Left ventricle myocardium inferior (tissue), 1 donor: ENCODE measurements at regions not wholly inside any gene's neighbourhood (a gene's known extent, or its start where the extent isn't known, plus 50 kb on each side); places are given as distances from the start of the nearest gene placed in this dataset.

Source experiments
- DNase-seq: peaks from one replicate; pipeline ENCODE4 v3.0.0-alpha.2; 2020
- H3K27ac ChIP-seq: fragments of 200-600 bp; replicated peaks from 2 replicates; pipeline ENCODE4 v1.8.0; 2021
- H3K27me3 ChIP-seq: fragments of 200-600 bp; 2 replicates; pipeline ENCODE4 v1.8.0; 2021; ENCODE audit warnings: low read depth
- H3K36me3 ChIP-seq: fragments of 200-600 bp; 2 replicates; pipeline ENCODE4 v1.8.0; 2021
- H3K4me1 ChIP-seq: fragments of 200-600 bp; 2 replicates; pipeline ENCODE4 v1.8.0; 2021
- H3K4me3 ChIP-seq: fragments of 200-600 bp; 2 replicates; pipeline ENCODE4 v1.8.0; 2021; ENCODE audit warnings: mild to moderate bottlenecking, moderate library complexity
- H3K9me3 ChIP-seq: fragments of 200-600 bp; replicated peaks from 2 replicates; pipeline ENCODE4 v1.8.0; 2021
- CTCF ChIP-seq: fragments of 200-600 bp; IDR thresholded peaks from 2 replicates; pipeline ENCODE4 v1.8.0; 2021; ENCODE audit warnings: antibody characterized with exemption, mild to moderate bottlenecking, borderline replicate concordance
- intact Hi-C: fragments of 100-400 bp; cut with micrococcal nuclease; formaldehyde crosslinking; loops from one replicate; pipeline ENCODE4 v1.11.0; 2022
- donor health status: DM: no; HTN: yes; CAD: no; lungs with severe emphysema.

GRCh38 chr4:101475246-101475645 lies 127.9 kb upstream of the PPP3CA start:
- Histone ChIP-seq H3K27ac (no peak overlapping the region), H3K4me1 (no peaks in the 10 kb centered on the region), H3K36me3 (no peaks in the 10 kb centered on the region), H3K27me3 (no peaks in the 10 kb centered on the region), H3K9me3 (no peaks in the 10 kb centered on the region), H3K4me3 (no peak overlapping the region)
- TF ChIP-seq CTCF = no peak
- intact Hi-C loops = no loop called here
- no peak for DNase-seq

- intact Hi-C loops = no loop called here
- no peaks in the 10 kb centered on the region for H3K4me1 ChIP-seq
- H3K27me3 ChIP-seq = no peaks in the 10 kb centered on the region
- H3K9me3 ChIP-seq = no peaks in the 10 kb centered on the region
- no peak overlapping the region for H3K4me3 ChIP-seq
- DNase-seq = no peak
- no peak for TF ChIP-seq CTCF
- H3K36me3 ChIP-seq = no peaks in the 10 kb centered on the region
- H3K27ac ChIP-seq = no peak overlapping the region
Observed at GRCh38 chr4:101471201-101471600, 123.9 kb upstream of the PPP3CA start.

GRCh38 chr4:101464596-101464995 lies 117.3 kb upstream of the PPP3CA start:
- no peak for DNase-seq
- H3K27me3 ChIP-seq = no peaks in the 10 kb centered on the region
- no peak overlapping the region for H3K27ac ChIP-seq
- H3K4me3 ChIP-seq = no peak overlapping the region
- no peaks in the 10 kb centered on the region for H3K4me1 ChIP-seq
- intact Hi-C loops = no loop called here
- TF ChIP-seq CTCF = no peak
- H3K36me3 ChIP-seq = no peaks in the 10 kb centered on the region
- H3K9me3 ChIP-seq = peaks cover 14% of the 10 kb centered on the region

GRCh38 chr4:101458914-101459313 lies 111.6 kb upstream of the PPP3CA start:
- Histone ChIP-seq H3K9me3 (peaks cover 23% of the 10 kb centered on the region), H3K27me3 (no peaks in the 10 kb centered on the region), H3K4me3 (no peak overlapping the region), H3K4me1 (no peaks in the 10 kb centered on the region), H3K36me3 (no peaks in the 10 kb centered on the region), H3K27ac (no peak overlapping the region)
- DNase-seq = no peak
- intact Hi-C loops = no loop called here
- TF ChIP-seq CTCF = no peak

- intact Hi-C loops = no loop called here
- no peaks in the 10 kb centered on the region for H3K27me3 ChIP-seq
- no peak overlapping the region for H3K4me3 ChIP-seq
- no peak overlapping the region for H3K27ac ChIP-seq
- H3K9me3 ChIP-seq = peaks cover 23% of the 10 kb centered on the region
- no peaks in the 10 kb centered on the region for H3K36me3 ChIP-seq
- no peaks in the 10 kb centered on the region for H3K4me1 ChIP-seq
- DNase-seq = no peak
- no peak for TF ChIP-seq CTCF
Observed at GRCh38 chr4:101458473-101458872, 111.1 kb upstream of the PPP3CA start.

GRCh38 chr4:101451086-101451485 lies 103.8 kb upstream of the PPP3CA start:
- Histone ChIP-seq H3K27ac (no peak overlapping the region), H3K36me3 (no peaks in the 10 kb centered on the region)
- no peak for DNase-seq

More at GRCh38 chr4:101451086-101451485, 103.8 kb upstream of the PPP3CA start:
- intact Hi-C loops = no loop called here
- H3K4me3 ChIP-seq = no peak overlapping the region
- no peak for TF ChIP-seq CTCF
- no peaks in the 10 kb centered on the region for H3K27me3 ChIP-seq
- H3K9me3 ChIP-seq = peaks cover 6% of the 10 kb centered on the region
- H3K4me1 ChIP-seq = no peaks in the 10 kb centered on the region
